ENCODE measurements at regions not wholly inside any gene's neighbourhood (a gene's known extent, or its start where the extent isn't known, plus 50 kb on each side); places are given as distances from the start of the nearest gene placed in this dataset.

DNA sequence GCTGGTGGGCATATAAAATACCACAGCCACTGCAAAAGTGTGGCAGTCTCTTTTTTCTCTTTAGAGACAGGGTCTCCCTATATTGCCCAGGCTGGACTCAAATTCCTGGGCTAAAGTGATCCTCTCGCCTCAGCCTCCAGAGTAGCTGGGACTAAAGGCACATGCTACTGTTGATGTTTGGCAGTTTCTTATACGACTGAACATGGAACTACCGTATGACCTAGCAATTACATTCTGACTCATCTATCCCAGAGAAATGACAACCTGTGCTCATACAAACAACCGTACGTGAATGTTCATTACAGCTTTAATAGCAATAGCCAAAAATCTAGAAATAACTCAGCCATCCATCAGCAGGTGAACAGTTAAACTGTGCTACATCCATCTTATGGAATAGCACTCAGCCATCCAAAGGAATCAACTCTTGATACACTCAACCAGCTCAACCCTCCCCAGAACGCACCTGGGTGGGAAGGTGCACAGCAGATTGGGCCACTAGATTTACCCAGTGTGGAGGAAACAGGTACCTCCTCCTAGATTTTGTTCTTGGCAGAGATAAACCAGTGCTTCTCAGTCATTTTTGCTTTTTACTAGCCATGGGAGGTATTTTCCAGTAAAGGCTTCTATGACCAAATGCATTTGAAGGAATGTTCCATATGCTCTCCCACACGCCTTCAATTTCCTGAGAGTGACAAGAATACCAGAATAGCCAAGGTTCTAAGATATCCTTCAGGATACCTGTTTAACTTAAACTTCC, 130.5 kb downstream of the MED15 start:
- no peak for ATAC-seq (ENCODE audit: low read depth in 2 of 2)
- no peak overlapping the region for H3K27ac Mint-ChIP-seq
- no peaks in the 10 kb centered on the region for H3K4me1 Mint-ChIP-seq

GRCh38 chr22:20638507-20638870, 131.1 kb downstream of the MED15 start:
- H3K36me3 Mint-ChIP-seq: peaks cover 5% of the 10 kb centered on the region in 2 donors
- H3K9me3 Mint-ChIP-seq: peaks cover 0 to 4% (median 0%) of the 10 kb centered on the region in 7 donors
- H3K4me3 Mint-ChIP-seq: no peak overlapping the region
- H3K27me3 Mint-ChIP-seq: peaks cover 21 to 42% (median 29%) of the 10 kb centered on the region in 3 donors
- ATAC-seq (ENCODE audit: low read depth in 2 of 2) (no peak), DNase-seq (no peak)
- no peak overlapping the region for H3K27ac Mint-ChIP-seq
- no peaks in the 10 kb centered on the region for H3K4me1 Mint-ChIP-seq

More for the DNA sequence above, 130.5 kb downstream of the MED15 start:
- no peak for DNase-seq
- H3K4me3 Mint-ChIP-seq: no peak overlapping the region
- peaks cover 5% of the 10 kb centered on the region in 2 donors for H3K36me3 Mint-ChIP-seq
- H3K27me3 Mint-ChIP-seq: peaks cover 23 to 45% (median 29%) of the 10 kb centered on the region in 3 donors
- H3K9me3 Mint-ChIP-seq: peaks cover 0 to 4% (median 0%) of the 10 kb centered on the region in 7 donors

DNA sequence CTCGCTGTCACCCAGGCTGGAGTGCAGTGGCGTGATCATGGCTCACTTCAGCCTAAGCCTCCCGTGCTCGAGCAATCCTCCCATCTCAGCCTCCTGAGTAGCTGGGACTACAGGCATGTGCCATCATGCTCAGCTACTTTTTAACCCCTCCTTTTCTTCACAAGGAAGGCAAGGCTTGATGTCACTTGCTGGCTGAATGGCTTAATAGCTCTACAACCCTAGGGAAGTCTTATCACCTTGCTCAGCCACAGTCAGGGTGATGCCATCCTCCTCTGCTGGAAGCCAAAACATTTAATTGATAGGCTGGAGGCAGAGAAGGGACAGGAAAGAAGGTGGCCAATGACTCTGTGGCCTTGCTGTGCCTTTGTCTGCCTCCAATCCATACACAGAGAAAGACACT, 131.9 kb downstream of the MED15 start:
- no peak for ATAC-seq (ENCODE audit: low read depth in 2 of 2)
- peaks cover 0 to 4% (median 0%) of the 10 kb centered on the region in 7 donors for H3K9me3 Mint-ChIP-seq
- peaks cover 29 to 48% (median 30%) of the 10 kb centered on the region in 3 donors for H3K27me3 Mint-ChIP-seq
- DNase-seq: no peak
- no peak overlapping the region for H3K4me3 Mint-ChIP-seq
- no peak overlapping the region for H3K27ac Mint-ChIP-seq
- H3K4me1 Mint-ChIP-seq: no peaks in the 10 kb centered on the region
- H3K36me3 Mint-ChIP-seq: peaks cover 5% of the 10 kb centered on the region in 2 donors

GRCh38 chr22:20639750-20640149, 132.3 kb downstream of the MED15 start:
- ATAC-seq (ENCODE audit: low read depth in 2 of 2): no peak
- Mint-ChIP-seq H3K27me3 (peaks cover 29 to 48% (median 32%) of the 10 kb centered on the region in 3 donors), H3K4me3 (no peak overlapping the region), H3K27ac (no peak overlapping the region), H3K36me3 (peaks cover 5% of the 10 kb centered on the region in 2 donors), H3K4me1 (no peaks in the 10 kb centered on the region), H3K9me3 (peaks cover 0 to 4% (median 0%) of the 10 kb centered on the region in 7 donors)
- DNase-seq: no peak

- Mint-ChIP-seq H3K27ac (no peak overlapping the region), H3K27me3 (peaks cover 25 to 42% (median 28%) of the 10 kb centered on the region in 3 donors), H3K4me1 (no peaks in the 10 kb centered on the region), H3K9me3 (peaks cover 0 to 4% (median 0%) of the 10 kb centered on the region in 7 donors), H3K36me3 (peaks cover 5% of the 10 kb centered on the region in 2 donors), H3K4me3 (no peak overlapping the region)
- ATAC-seq (ENCODE audit: low read depth in 2 of 2): no peak
- no peak for DNase-seq
Measured at GRCh38 chr22:20641198-20641892, 132.6 kb upstream of the SERPIND1 start.

DNA sequence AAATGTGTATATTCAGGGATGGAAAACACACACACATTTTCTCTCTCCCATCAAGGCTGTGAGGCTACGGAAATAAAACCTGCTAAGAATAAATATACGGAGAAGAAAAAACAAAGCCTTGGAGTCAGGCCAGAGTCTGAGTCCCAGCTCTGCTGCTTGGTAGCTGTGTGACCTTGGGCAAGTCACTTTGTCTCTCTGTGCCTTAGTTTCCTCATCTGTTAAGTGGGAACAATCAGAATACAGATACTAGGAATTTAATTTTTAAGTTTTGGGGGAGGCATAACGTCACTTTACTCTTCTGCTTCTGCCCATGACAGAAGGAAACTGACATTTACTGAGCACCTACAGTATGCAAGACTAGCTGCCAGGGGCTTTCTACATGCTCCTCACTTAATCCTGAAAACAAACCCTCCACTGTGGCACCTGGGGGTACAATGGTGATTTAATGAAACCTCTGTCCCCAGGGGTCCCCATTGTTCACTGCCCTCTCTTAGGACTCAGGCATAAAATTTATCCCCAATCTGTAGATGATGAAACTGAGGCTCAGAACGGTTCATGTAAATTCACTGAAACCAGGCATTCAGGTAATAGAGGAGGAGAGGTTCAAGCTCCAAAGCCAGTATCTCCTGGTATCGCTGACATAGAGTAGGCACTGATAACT, 131.9 kb upstream of the SERPIND1 start:
- peaks cover 21 to 38% (median 25%) of the 10 kb centered on the region in 3 donors for H3K27me3 Mint-ChIP-seq
- peak overlapping the region in 1 of 6 donors; percentile 13 for H3K27ac Mint-ChIP-seq
- peaks cover 0 to 4% (median 0%) of the 10 kb centered on the region in 7 donors for H3K9me3 Mint-ChIP-seq
- ATAC-seq (ENCODE audit: low read depth in 2 of 2) (no peak), DNase-seq (no peak)
- no peak overlapping the region for H3K4me3 Mint-ChIP-seq
- no peaks in the 10 kb centered on the region for H3K4me1 Mint-ChIP-seq
- peaks cover 5% of the 10 kb centered on the region in 2 donors for H3K36me3 Mint-ChIP-seq

DNA sequence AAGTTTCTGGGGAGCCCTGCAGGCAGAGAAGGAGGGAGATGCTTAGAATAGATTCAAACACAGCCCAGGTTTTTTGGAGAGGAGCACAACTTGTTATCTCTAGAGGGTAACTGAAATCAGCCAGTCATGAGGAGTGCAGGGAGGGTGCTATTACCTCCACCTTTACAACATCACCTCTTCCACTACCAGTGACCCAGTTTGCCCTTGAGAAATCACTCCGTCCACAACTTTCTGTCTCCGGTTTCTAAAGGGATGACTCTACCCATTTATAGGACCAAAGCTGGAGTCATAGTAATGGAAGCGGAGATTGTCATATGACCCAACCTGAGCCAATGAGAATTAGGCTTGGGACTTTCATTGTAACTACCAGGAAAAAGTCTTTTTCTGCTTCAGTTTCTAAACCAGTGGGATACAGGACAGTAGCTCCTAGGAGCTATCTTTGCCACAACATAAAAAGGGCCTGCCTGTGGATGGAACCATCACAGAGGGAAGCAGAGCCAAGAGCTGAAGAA, 131.2 kb upstream of the SERPIND1 start:
- Mint-ChIP-seq H3K27me3 (peaks cover 15 to 35% (median 27%) of the 10 kb centered on the region in 3 donors), H3K9me3 (peaks cover 0 to 4% (median 0%) of the 10 kb centered on the region in 7 donors), H3K4me3 (no peak overlapping the region), H3K27ac (no peak overlapping the region), H3K4me1 (no peaks in the 10 kb centered on the region), H3K36me3 (peaks cover 5% of the 10 kb centered on the region in 2 donors)
- DNase-seq (no peak), ATAC-seq (ENCODE audit: low read depth in 2 of 2) (no peak)

- no peaks in the 10 kb centered on the region for H3K4me1 Mint-ChIP-seq
- H3K27ac Mint-ChIP-seq: no peak overlapping the region
- no peak overlapping the region for H3K4me3 Mint-ChIP-seq
- ATAC-seq (ENCODE audit: low read depth in 2 of 2): no peak
- H3K27me3 Mint-ChIP-seq: peaks cover 8 to 29% (median 27%) of the 10 kb centered on the region in 3 donors
- DNase-seq: no peak
- peaks cover 0 to 4% (median 0%) of the 10 kb centered on the region in 7 donors for H3K9me3 Mint-ChIP-seq
- H3K36me3 Mint-ChIP-seq: peaks cover 5% of the 10 kb centered on the region in 2 donors
Measured at GRCh38 chr22:20644071-20644642, 129.8 kb upstream of the SERPIND1 start.

DNA sequence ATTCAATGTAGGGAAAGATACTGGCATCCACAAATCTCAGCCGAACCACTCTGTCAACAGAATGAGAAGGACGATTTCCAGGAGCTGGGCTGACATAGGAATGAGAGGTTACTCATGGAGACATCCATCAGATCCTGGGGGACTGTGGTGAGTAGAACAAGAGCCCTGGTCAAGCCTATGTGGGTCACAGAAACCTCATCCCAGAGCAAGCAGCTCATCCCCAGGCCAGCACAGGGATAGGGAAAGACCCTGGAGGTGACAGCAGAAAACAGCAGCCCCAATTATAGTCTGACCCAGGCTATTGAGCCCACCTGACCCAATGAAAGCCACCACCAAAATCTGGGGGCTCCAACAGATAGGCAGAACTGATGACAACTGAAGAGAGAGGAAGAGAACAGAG, 128.0 kb upstream of the SERPIND1 start:
- Mint-ChIP-seq H3K27ac (no peak overlapping the region), H3K36me3 (no peaks in the 10 kb centered on the region), H3K4me3 (no peak overlapping the region), H3K27me3 (peaks cover 4 to 30% (median 19%) of the 10 kb centered on the region in 3 donors), H3K4me1 (no peaks in the 10 kb centered on the region), H3K9me3 (no peaks in the 10 kb centered on the region)
- no peak for DNase-seq
- ATAC-seq (ENCODE audit: low read depth in 2 of 2): no peak

DNA sequence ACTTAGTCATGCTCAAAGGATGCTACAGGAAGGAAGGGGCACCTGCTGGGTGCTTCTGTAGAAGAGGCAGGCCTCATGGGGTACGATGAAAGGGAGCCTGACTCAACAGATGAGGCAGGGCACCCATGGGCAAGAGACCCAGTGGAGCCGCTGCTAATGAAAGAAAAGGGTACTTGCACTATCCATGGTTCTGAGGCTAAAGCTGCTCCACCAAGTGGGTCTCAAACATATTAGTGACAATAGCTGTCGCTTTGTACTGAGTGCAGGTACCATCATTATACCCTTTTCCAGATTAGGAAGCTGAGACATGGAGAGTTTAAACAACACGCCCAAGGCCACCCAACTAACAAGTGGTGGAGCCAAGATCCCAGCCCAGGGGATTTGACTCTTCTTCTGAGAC, 127.5 kb upstream of the SERPIND1 start:
- no peaks in the 10 kb centered on the region for H3K4me1 Mint-ChIP-seq

GRCh38 chr22:20646906-20647305, 127.0 kb upstream of the SERPIND1 start:
- ATAC-seq (ENCODE audit: low read depth in 2 of 2) (no peak), DNase-seq (no peak)
- H3K27ac Mint-ChIP-seq: peak overlapping the region in 1 of 6 donors; percentile 83
- H3K36me3 Mint-ChIP-seq: no peaks in the 10 kb centered on the region
- no peaks in the 10 kb centered on the region for H3K9me3 Mint-ChIP-seq
- H3K4me1 Mint-ChIP-seq: no peaks in the 10 kb centered on the region
- no peak overlapping the region for H3K4me3 Mint-ChIP-seq
- H3K27me3 Mint-ChIP-seq: peaks cover 4 to 30% (median 19%) of the 10 kb centered on the region in 3 donors

More for the DNA sequence above, 127.5 kb upstream of the SERPIND1 start:
- Mint-ChIP-seq H3K4me3 (no peak overlapping the region), H3K27me3 (peaks cover 4 to 30% (median 19%) of the 10 kb centered on the region in 3 donors), H3K27ac (no peak overlapping the region), H3K36me3 (no peaks in the 10 kb centered on the region), H3K9me3 (no peaks in the 10 kb centered on the region)
- no peak for ATAC-seq (ENCODE audit: low read depth in 2 of 2)
- no peak for DNase-seq

- ATAC-seq (ENCODE audit: low read depth in 2 of 2): no peak
- DNase-seq: no peak
- Mint-ChIP-seq H3K36me3 (no peaks in the 10 kb centered on the region), H3K4me1 (no peaks in the 10 kb centered on the region), H3K27me3 (peaks cover 4 to 24% (median 19%) of the 10 kb centered on the region in 3 donors), H3K9me3 (no peaks in the 10 kb centered on the region), H3K27ac (peak overlapping the region in 1 of 6 donors; percentile 20), H3K4me3 (no peak overlapping the region)
Measured at GRCh38 chr22:20647586-20648305, 126.2 kb upstream of the SERPIND1 start.
